Stimulated activated naive CD4-positive, alpha-beta T cell treated with Interleukin-2 at 50 U/mL for 16 hours (primary cell): ENCODE measurements at regions not wholly inside any gene's neighbourhood (a gene's known extent, or its start where the extent isn't known, plus 50 kb on each side); places are given as distances from the start of the nearest gene placed in this dataset.
"Not testable (repeated sequence)": the region's sequence is repeated elsewhere in the genome, so short reads cannot be mapped to it uniquely, and the experiment has no call there.

Experiments
- DNase-seq: peaks from one replicate; lab custom pipeline; 2025; lab: John Stamatoyannopoulos, UW

GRCh38 chr7:98774884-98775283 lies 94.9 kb downstream of the TMEM130 start:
- DNase-seq: no peak

- DNase-seq: no peak
Measured at GRCh38 chr7:98777051-98777450, 92.8 kb downstream of the TMEM130 start.

GRCh38 chr7:98778421-98778820 lies 91.4 kb downstream of the TMEM130 start:
- DNase-seq: no peak

GRCh38 chr7:98779800-98780587 lies 89.8 kb downstream of the TMEM130 start:
- no peak for DNase-seq

- no peak for DNase-seq
Measured at GRCh38 chr7:98784216-98784785, 85.5 kb downstream of the TMEM130 start.

- DNase-seq: no peak
Measured at GRCh38 chr7:98785929-98786571, 83.8 kb downstream of the TMEM130 start.

- no peak for DNase-seq
Measured at GRCh38 chr7:98788966-98789365, 80.8 kb downstream of the TMEM130 start.

- DNase-seq: not testable (repeated sequence)
Measured at GRCh38 chr7:98794453-98794852, 75.4 kb downstream of the TMEM130 start.

- DNase-seq: no peak
Measured at GRCh38 chr7:98795741-98796493, 73.9 kb downstream of the TMEM130 start.
